HG03060 (cell line): ENCODE measurements at regions not wholly inside any gene's neighbourhood (a gene's known extent, or its start where the extent isn't known, plus 50 kb on each side); places are given as distances from the start of the nearest gene placed in this dataset.

ENCODE experiments used
- ATAC-seq: cut with Tn5 transposase; IDR thresholded peaks from one replicate; pipeline ENCODE4 v1.9.1; 2021; ENCODE audit warnings: low read depth, moderate number of reproducible peaks; ENCODE audit not compliant: unreplicated experiment

DNA sequence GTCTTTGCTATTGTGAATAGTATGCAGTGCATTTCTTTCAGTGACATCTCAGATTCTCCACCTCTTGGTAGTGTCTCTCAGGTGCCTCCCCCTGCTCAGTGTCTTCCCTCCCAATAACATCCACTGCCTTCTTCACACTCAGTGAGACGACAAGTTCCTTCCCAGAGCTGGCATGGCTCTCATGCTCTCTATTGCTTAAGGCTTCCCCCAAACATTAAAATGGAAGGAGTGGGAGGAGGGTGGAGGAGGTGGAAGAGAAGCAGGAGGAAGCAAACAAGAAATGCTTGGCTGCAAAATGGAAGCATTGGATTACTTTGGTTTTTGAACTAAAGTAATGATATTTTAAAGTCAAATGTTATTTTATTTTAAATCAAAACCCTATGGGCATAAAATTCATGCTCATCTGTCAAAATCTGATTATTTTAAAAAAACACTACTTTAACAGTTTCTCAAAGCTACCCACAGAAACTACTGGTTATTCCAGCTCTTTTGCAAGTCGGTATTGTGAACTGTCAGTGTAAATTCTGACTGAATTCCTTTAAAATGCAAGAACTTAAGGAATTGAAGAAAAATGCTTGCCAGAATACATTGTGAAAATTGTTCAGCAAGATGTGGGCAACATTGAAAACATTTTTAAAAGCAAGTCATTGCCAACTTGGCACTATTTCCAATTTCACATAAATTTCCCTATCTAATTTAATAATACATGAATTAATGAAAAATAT, 727.6 kb upstream of the ARGLU1 start:
- no peak for ATAC-seq

DNA sequence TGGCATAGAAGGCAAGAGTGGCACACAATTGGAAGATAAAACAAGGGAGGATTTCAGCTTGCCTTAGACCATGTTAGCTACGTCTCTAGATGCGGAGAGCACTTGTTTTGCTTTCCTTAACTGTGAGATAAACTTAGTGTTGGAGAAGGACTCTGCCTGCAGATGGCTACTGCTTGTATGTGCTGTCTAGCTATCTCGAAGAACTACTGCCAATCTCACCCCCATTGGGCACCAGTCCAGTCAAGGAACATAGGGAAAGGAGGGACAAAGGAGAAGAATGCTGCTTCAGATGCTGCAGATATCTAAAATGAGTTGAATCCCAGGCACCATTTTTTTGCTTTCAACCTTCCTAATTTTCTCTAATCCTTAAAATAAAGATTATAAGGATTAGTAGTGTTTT, 726.0 kb upstream of the ARGLU1 start:
- no peak for ATAC-seq

DNA sequence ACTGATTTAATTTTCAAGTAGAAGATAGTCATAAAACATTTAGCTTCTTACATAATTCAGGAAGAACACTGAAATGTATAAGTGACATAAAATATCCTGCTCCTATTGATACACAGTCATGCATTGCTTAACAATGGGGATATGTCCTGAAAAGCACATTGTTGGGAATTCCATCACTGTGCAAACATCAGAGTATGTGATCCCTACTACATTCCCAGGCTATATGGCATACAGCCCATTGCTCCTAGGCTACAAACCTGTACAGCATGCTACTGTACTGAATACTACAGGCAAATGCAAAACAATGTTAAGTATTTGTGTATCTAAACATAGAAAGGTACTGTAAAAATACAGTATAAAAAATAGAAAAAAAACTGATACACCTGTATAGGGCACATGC, 723.9 kb upstream of the ARGLU1 start:
- no peak for ATAC-seq

DNA sequence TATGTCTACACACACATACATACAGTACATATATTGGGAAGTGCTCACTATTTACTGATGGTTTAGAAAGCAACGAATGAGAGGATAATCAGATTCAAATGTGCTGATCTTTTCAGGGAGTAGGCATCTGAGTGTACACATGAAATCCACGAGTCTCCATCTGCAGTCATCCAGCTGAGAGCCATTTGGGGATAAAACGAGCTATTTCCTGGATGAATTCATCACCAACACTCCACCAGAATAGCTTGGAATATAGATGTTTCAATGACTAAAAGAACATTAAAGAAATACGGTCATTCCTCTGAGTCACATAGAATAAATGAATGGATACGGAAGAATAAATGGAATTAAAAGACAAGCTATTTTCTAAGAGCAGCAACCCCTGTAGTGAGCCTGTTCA, 721.6 kb upstream of the ARGLU1 start:
- ATAC-seq = no peak

- ATAC-seq = no peak
Measured at GRCh38 chr13:107284173-107284572, 716.2 kb upstream of the ARGLU1 start.

DNA sequence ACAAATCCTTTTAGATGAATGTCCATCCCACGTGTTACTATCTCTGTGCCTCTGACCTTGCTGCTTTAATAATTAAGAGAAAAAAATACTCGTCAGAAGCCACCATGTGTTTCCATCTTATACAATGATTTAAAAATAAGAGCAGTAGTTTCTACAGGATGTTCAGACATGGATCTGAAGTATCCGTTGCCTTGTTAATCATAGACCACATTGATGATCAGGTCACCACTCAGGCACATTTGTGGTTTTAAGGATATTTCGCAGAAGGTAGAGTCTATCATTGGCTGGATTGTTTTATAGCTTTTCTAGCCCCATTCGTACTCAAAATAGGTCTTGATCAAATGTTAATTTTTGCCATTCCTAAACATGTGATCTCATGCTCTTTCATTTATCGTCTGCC, 710.0 kb upstream of the ARGLU1 start:
- ATAC-seq = no peak

DNA sequence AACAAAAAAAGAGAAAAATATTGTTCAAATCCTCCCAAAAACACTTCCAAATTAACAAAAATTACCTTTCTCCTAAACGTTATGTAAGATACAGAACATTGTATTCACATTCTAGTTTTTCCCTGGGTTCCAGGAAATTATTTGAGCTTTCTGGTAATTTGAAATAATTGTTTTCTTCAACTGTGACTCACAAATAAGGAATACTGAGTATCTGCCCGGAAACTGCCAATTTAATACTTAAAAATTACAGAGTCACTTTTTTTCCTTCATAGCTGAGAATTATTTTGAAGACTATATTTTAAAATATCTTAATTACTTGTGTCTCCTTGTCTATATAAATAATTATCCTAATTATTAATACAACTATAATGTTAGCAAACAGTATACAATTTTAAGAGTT, 709.0 kb upstream of the ARGLU1 start:
- ATAC-seq = no peak

DNA sequence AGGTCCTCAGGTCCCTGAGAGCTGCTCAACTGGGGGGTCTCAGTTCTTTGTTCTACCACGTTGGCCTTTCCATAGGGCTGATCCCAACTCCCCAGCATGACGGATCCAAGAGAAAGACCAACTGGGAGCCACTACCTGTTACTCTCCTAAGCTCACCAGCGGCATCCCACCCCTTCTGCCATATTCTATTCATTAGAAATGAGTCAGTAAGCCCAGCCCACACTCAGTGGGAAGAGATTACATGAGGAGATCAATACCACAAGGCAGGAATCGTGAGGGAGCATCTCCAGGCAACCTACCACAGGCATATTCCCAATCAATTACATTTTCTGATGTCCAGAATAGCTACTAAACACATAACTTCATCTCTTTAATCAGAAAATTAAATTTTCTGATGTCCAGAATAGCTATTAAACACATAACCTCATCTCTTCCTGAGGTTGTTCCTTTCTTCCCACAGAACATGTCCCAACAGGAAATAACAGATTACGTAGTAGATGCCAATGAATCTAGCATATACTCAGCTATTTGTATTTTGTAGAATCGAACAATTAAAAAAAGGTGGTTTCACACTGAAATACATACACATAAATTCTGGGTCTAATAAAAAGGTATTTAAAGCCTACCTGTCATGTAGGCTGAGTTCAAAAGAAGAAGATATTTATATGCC, 708.1 kb upstream of the ARGLU1 start:
- ATAC-seq = no peak

DNA sequence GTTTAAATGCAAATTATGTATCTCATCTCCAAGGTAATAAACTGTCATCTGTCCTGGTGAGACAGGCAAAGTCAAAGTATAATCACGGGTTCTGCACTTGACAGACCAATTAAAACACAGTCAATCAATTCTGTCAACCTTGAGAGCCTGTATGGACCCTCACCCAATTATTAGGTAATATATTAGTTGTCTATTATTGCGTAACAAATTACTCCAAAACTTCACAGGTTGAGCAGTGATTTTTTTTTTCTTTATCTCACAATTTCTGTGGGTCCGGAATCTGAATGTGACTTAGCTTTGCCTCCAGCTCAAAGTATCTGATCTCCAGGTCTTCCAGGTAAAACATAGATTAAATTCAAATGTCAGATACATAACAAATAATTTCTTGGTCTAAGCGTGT, 707.4 kb upstream of the ARGLU1 start:
- ATAC-seq = no peak

DNA sequence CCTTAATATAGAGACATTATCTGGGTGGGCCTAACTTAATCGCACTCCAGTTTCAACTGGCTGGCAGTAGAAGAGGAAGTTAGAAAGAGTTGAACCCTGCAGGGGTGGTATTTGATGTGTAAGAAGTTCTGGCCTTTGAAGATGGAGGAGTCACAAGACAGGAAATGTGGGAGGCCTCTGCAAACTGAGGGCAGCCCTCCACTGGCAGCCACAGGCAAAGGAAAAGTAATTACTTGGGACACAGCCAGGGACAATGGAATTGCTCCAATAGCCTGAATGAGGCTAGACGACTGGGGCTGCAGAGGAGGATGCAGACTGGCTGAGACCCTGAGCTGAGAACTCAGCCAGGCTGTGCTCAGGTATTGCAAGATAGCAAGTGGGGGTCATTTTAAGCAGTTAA, 703.3 kb upstream of the ARGLU1 start:
- no peak for ATAC-seq

DNA sequence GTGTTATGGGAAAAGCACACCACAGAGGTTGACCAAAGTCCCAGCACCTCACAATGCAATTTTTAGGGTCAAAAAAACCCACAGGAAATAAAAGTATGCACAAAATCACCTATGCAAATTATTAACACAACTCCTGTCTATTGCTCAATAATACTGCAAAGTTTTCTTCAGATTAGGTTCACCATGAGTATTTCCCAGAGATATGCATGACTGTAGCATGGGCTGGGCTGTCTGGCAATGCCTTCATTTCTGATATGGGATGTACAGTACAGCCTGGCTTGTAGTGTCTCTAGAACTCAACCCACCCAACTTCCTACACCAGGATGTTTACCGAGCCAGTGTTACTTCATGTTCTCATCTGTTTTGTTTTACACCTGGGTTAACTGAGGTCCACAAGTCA, 698.7 kb upstream of the ARGLU1 start:
- ATAC-seq = no peak

- no peak for ATAC-seq
Measured at GRCh38 chr13:107258599-107259187, 690.8 kb upstream of the ARGLU1 start.

DNA sequence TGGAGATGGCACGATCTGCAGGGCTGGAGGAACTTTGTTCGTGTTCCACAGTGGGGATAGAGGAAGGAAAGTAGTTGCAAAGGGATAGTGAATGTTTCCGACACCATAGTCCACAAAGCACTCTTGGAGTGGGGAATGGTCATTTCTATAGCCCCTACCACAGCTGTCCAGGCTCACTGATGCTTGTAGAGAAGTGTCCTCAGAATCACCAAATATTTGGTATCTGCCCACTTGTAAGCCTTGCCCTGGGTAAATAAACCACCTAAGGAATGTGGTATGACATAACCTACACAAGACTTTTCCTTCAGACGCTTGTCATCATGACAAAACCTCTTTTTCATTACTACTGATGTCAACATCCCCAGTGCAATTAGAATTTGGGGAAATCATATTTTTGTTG, 686.5 kb upstream of the ARGLU1 start:
- ATAC-seq = no peak

DNA sequence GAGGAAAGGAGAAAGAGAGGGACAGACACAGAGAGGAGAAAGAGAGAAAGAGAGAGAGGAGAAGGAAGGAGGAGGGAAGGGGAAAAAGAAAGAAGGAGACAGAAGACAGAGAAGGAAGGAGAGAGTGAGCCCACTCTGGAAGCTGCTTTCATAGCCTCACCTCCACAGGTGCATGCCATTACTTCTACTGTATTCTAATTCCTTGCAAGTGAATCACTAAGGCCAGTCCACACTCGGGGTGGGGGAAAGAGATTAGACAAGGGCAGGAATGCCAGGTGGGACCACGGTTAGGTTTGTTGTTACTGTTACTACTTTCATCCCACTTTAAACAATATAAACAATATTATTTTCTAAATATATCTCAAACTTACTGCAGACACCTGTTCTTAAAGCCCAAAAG, 684.5 kb upstream of the ARGLU1 start:
- ATAC-seq = no peak

DNA sequence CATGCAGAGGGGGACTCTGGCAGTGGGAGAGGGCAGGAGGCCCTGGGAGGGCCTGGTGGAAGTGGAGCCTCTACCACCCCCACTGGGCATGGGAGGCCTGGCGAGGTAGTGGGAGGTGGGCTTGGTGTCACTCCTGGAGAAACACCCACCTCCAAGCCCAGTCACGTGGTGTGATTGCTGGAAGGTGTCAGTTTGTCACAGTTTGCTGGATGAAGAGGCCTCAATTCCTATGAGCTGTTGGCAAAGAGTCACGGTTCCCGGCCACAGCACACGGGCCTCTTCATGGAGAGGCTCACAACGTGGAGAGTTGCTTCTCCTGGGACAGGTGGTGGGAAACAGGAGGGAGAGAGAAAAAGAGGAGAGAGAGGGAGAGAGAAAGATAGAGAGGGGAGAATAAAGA, 684.1 kb upstream of the ARGLU1 start:
- no peak for ATAC-seq

- no peak for ATAC-seq
Measured at GRCh38 chr13:107251341-107251740, 683.4 kb upstream of the ARGLU1 start.

GRCh38 chr13:107250628-107251027, 682.7 kb upstream of the ARGLU1 start:
- no peak for ATAC-seq

GRCh38 chr13:107244241-107244640, 676.3 kb upstream of the ARGLU1 start:
- ATAC-seq = no peak

- no peak for ATAC-seq
Measured at GRCh38 chr13:107242138-107242537, 674.2 kb upstream of the ARGLU1 start.

DNA sequence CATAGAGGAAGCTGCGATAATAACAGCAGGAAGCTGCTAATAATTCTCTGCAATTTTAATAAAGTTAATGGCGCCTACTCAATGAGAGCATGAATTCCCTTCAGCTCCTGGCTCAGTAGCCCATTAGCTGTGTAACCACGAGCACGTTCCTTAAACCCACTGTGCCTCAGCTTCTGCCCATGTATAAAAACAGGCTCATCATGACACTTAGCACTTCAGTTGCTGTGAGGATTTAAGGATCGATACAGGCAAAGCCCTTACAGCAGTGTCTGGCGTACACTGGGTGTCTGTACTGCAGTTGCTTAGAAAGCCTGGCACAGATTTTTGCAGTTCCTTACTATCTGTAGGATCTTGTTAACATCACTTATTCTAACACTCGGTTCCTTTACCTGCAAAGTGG, 673.4 kb upstream of the ARGLU1 start:
- no peak for ATAC-seq

- no peak for ATAC-seq
Measured at GRCh38 chr13:107239213-107239612, 671.3 kb upstream of the ARGLU1 start.
